H9 (cell line): ENCODE measurements at regions not wholly inside any gene's neighbourhood (a gene's known extent, or its start where the extent isn't known, plus 50 kb on each side); places are given as distances from the start of the nearest gene placed in this dataset.

ENCODE experiments used
- DNase-seq: peaks from one replicate; pipeline ENCODE4 v3.0.0-alpha.2; 2017
- H2AFZ ChIP-seq: one replicate; pipeline ENCODE4 v1.6.1; 2013; ENCODE audit warnings: mild to moderate bottlenecking, low read length, control low read depth, moderate library complexity
- H2AK5ac ChIP-seq: 2 replicates; pipeline ENCODE4 v1.6.1; 2013; ENCODE audit warnings: low read length, control low read depth, mixed read lengths; ENCODE audit not compliant: insufficient read length
- H2BK120ac ChIP-seq: one replicate; pipeline ENCODE4 v1.6.1; 2013; ENCODE audit warnings: low read depth, mild to moderate bottlenecking, low read length, control low read depth, inconsistent platforms; ENCODE audit not compliant: poor library complexity, severe bottlenecking
- H2BK12ac ChIP-seq: 2 replicates; pipeline ENCODE4 v1.6.1; 2013; ENCODE audit warnings: low read length, control low read depth, mixed read lengths, low read depth; ENCODE audit not compliant: insufficient read length
- H2BK15ac ChIP-seq: 2 replicates; pipeline ENCODE4 v1.6.1; 2013; ENCODE audit warnings: low read depth, low read length, control low read depth
- H2BK20ac ChIP-seq: one replicate; pipeline ENCODE4 v1.6.1; 2013; ENCODE audit warnings: low read depth, mild to moderate bottlenecking, low read length, control low read depth, inconsistent platforms; ENCODE audit not compliant: poor library complexity, severe bottlenecking
- H2BK5ac ChIP-seq: 2 replicates; pipeline ENCODE4 v1.6.1; 2013; ENCODE audit warnings: low read length, control low read depth, mixed read lengths; ENCODE audit not compliant: insufficient read length
- H3K14ac ChIP-seq: 2 replicates; pipeline ENCODE4 v1.6.1; 2013; ENCODE audit warnings: low read length, control low read depth; ENCODE audit not compliant: insufficient read depth
- H3K18ac ChIP-seq: 2 replicates; pipeline ENCODE4 v1.6.1; 2013; ENCODE audit warnings: low read depth, mild to moderate bottlenecking, mixed read lengths, low read length, control low read depth; ENCODE audit not compliant: insufficient read length
- H3K23ac ChIP-seq: 2 replicates; pipeline ENCODE4 v1.6.1; 2013; ENCODE audit warnings: low read length, control low read depth, mixed read lengths, low read depth; ENCODE audit not compliant: insufficient read length
- H3K23me2 ChIP-seq: 2 replicates; pipeline ENCODE4 v1.6.1; 2013; ENCODE audit warnings: low read depth, mild to moderate bottlenecking, mixed read lengths, low read length, control low read depth; ENCODE audit not compliant: insufficient read length, poor library complexity, severe bottlenecking
- H3K27ac ChIP-seq: 2 replicates; pipeline ENCODE4 v1.5.1; 2013; ENCODE audit warnings: low read length, control low read depth, mixed read lengths, low read depth; ENCODE audit not compliant: insufficient read length
- H3K27me3 ChIP-seq: 2 replicates; pipeline ENCODE4 v1.6.1; 2013; ENCODE audit warnings: low read length, control low read depth, inconsistent platforms; ENCODE audit not compliant: insufficient read depth
- H3K4ac ChIP-seq: 2 replicates; pipeline ENCODE4 v1.6.1; 2013; ENCODE audit warnings: low read depth, mild to moderate bottlenecking, control low read depth, inconsistent platforms, low read length, moderate library complexity
- H3K4me1 ChIP-seq: 2 replicates; pipeline ENCODE4 v1.6.1; 2013; ENCODE audit warnings: low read length, control low read depth, inconsistent platforms; ENCODE audit not compliant: insufficient read depth
- H3K4me2 ChIP-seq: 2 replicates; pipeline ENCODE4 v1.6.1; 2013; ENCODE audit warnings: low read length, control low read depth, mixed read lengths; ENCODE audit not compliant: insufficient read length, insufficient read depth
- H3K56ac ChIP-seq: 2 replicates; pipeline ENCODE4 v1.6.1; 2013; ENCODE audit warnings: low read depth, mild to moderate bottlenecking, mixed read lengths, low read length, control low read depth; ENCODE audit not compliant: insufficient read length
- H3K79me1 ChIP-seq: 2 replicates; pipeline ENCODE4 v1.6.1; 2013; ENCODE audit warnings: low read depth, mild to moderate bottlenecking, moderate library complexity, low read length, control low read depth, inconsistent platforms; ENCODE audit not compliant: insufficient read depth, poor library complexity, severe bottlenecking
- H3K79me2 ChIP-seq: 2 replicates; pipeline ENCODE4 v1.6.1; 2013; ENCODE audit warnings: low read length, control low read depth, inconsistent platforms; ENCODE audit not compliant: insufficient read depth
- H3K9ac ChIP-seq: 2 replicates; pipeline ENCODE4 v1.6.1; 2013; ENCODE audit warnings: low read length, control low read depth, mixed read lengths; ENCODE audit not compliant: insufficient read length; ENCODE audit errors: extremely low read depth
- H3K9me3 ChIP-seq: one replicate; pipeline ENCODE4 v1.6.1; 2013; ENCODE audit warnings: low read depth, low read length, inconsistent platforms; ENCODE audit not compliant: control insufficient read depth
- H3T11ph ChIP-seq: one replicate; pipeline ENCODE4 v1.6.1; 2013; ENCODE audit warnings: mild to moderate bottlenecking, low read length, control low read depth, inconsistent platforms
- H4K20me1 ChIP-seq: one replicate; pipeline ENCODE4 v1.6.1; 2013; ENCODE audit not compliant: control insufficient read depth, insufficient read length, insufficient read depth
- H4K5ac ChIP-seq: 2 replicates; pipeline ENCODE4 v1.6.1; 2013; ENCODE audit warnings: low read depth, mild to moderate bottlenecking, mixed read lengths, low read length, control low read depth; ENCODE audit not compliant: insufficient read length
- H4K8ac ChIP-seq: replicated peaks from 2 replicates; pipeline ENCODE4 v1.6.1; 2013; ENCODE audit warnings: low read length, control low read depth, mixed read lengths, low read depth; ENCODE audit not compliant: insufficient read length
- H4K91ac ChIP-seq: 2 replicates; pipeline ENCODE4 v1.6.1; 2013; ENCODE audit warnings: low read depth, mild to moderate bottlenecking, moderate library complexity, mixed read lengths, low read length, control low read depth; ENCODE audit not compliant: insufficient read length
- H3K27ac Mint-ChIP-seq, 3 experiments: 2 replicates in 2 of 3; 3 replicates in 1 of 3; pipeline ENCODE4 v1.8.0; 2020 to 2021; ENCODE audit warnings: mixed read lengths in 3 of 3, mild to moderate bottlenecking in 1 of 3, moderate library complexity in 1 of 3
- H3K27me3 Mint-ChIP-seq: 2 replicates; pipeline ENCODE4 v1.8.0; 2021; ENCODE audit warnings: low read depth, mild to moderate bottlenecking, moderate library complexity, mixed read lengths
- H3K36me3 Mint-ChIP-seq, 3 experiments: 2 replicates in 2 of 3; 3 replicates in 1 of 3; pipeline ENCODE4 v1.8.0; 2020 to 2021; ENCODE audit warnings: low read depth in 3 of 3, mixed read lengths in 3 of 3; ENCODE audit not compliant: insufficient read depth in 1 of 3
- H3K4me1 Mint-ChIP-seq, 2 experiments: 2 replicates each; pipeline ENCODE4 v1.8.0; 2020; ENCODE audit warnings: mixed read lengths in 2 of 2
- H3K4me3 Mint-ChIP-seq, 2 experiments: 2 replicates in 1 of 2; 3 replicates in 1 of 2; pipeline ENCODE4 v1.8.0; 2020 to 2021; ENCODE audit warnings: mild to moderate bottlenecking in 2 of 2, mixed read lengths in 2 of 2, moderate library complexity in 1 of 2
- H3K9me3 Mint-ChIP-seq, 2 experiments: 2 replicates in 1 of 2; 3 replicates in 1 of 2; pipeline ENCODE4 v1.8.0; 2020; ENCODE audit warnings: mild to moderate bottlenecking in 2 of 2, mixed read lengths in 2 of 2, moderate library complexity in 1 of 2
- CTCF ChIP-seq: fragments of 200-600 bp; sonication (generic); conservative IDR thresholded peaks from 3 replicates; pipeline ENCODE4 v1.8.0; 2021; ENCODE audit warnings: antibody characterized with exemption, mild to moderate bottlenecking

GRCh38 chr16:55239723-55240122 is 84.3 kb upstream of the IRX6 start:
- Histone ChIP-seq H2BK15ac (no peak overlapping the region), H2AK5ac (no peak overlapping the region), H3K9ac (no peak overlapping the region), H3K23me2 (no peaks in the 10 kb centered on the region), H3K14ac (no peak overlapping the region), H3K79me1 (no peaks in the 10 kb centered on the region), H3K4me2 (no peak overlapping the region), H3K4me1 (peaks cover 2% of the 10 kb centered on the region; the same call in 1 of the 2 replicates), H3K56ac (no peak overlapping the region), H3K27ac (no peak overlapping the region), H3T11ph (no peak overlapping the region), H2BK12ac (no peak overlapping the region), H3K79me2 (no peaks in the 10 kb centered on the region), H4K5ac (no peak overlapping the region), H2BK5ac (no peak overlapping the region), H2BK20ac (no peak overlapping the region), H2AFZ (no peak overlapping the region), H2BK120ac (no peak overlapping the region), H3K18ac (no peak overlapping the region), H3K9me3 (no peaks in the 10 kb centered on the region), H4K20me1 (no peaks in the 10 kb centered on the region), H3K27me3 (no peaks in the 10 kb centered on the region), H4K8ac (no peak overlapping the region), H4K91ac (no peak overlapping the region), H3K23ac (no peak overlapping the region), H3K4ac (no peak overlapping the region)
- Mint-ChIP-seq H3K27me3 (peaks cover 12% of the 10 kb centered on the region), H3K4me3 (no peak overlapping the region), H3K36me3 (no peaks in the 10 kb centered on the region), H3K27ac (no peak overlapping the region), H3K4me1 (peaks cover 32 to 33% of the 10 kb centered on the region in 2 experiments), H3K9me3 (no peaks in the 10 kb centered on the region; a peak in 2 of 5 replicates)
- TF ChIP-seq CTCF = no peak
- no peak for DNase-seq
